Stomach (tissue), 8 donors: ENCODE measurements at regions not wholly inside any gene's neighbourhood (a gene's known extent, or its start where the extent isn't known, plus 50 kb on each side); places are given as distances from the start of the nearest gene placed in this dataset.

Source experiments
- DNase-seq, 2 donors: peaks; one replicate each; pipeline versions ENCODE4 v3.0.0 to v3.0.0-alpha.2; 2013 to 2019
- H3K27ac ChIP-seq, 5 donors: fragments of 200-600 bp in 4 of 5; sonication (generic) in 4 of 5; one replicate each; pipeline ENCODE4 v1.5.1; 2013 to 2019; ENCODE audit warnings: mild to moderate bottlenecking in 1 of 5, moderate library complexity in 1 of 5
- H3K27me3 ChIP-seq, 3 donors: fragments of 200-600 bp; sonication (generic); one replicate each; pipeline ENCODE4 v1.5.1; 2017 to 2019; ENCODE audit warnings: mixed run types in 1 of 3
- H3K36me3 ChIP-seq, 4 donors: fragments of 200-600 bp; sonication (generic); 1 replicate in 3 of 4; 2 replicates in 1 of 4; pipeline ENCODE4 v1.5.1; 2016 to 2019
- H3K4me1 ChIP-seq, 4 donors: fragments of 200-600 bp; sonication (generic); one replicate each; pipeline ENCODE4 v1.5.1; 2016 to 2019
- H3K4me3 ChIP-seq, 4 donors: fragments of 200-600 bp; sonication (generic) in 3 of 4; one replicate each; pipeline ENCODE4 v1.5.1; 2016 to 2019; ENCODE audit warnings: mild to moderate bottlenecking in 1 of 4
- H3K9me3 ChIP-seq, 4 donors: fragments of 200-600 bp; sonication (generic); one replicate each; pipeline ENCODE4 v1.5.1; 2016 to 2019
- EP300 ChIP-seq: sonication (generic); formaldehyde crosslinking; IDR thresholded peaks from one replicate; pipeline ENCODE4 v1.6.1; 2017; ENCODE audit warnings: antibody characterized with exemption
- POLR2A ChIP-seq, 4 donors: fragments of 450-650 bp; IDR thresholded peaks; one replicate each; pipeline ENCODE4 v1.6.1; 2016; ENCODE audit warnings: antibody characterized with exemption in 4 of 4, control low read depth in 2 of 4, mild to moderate bottlenecking in 1 of 4, moderate library complexity in 1 of 4
- POLR2AphosphoS5 ChIP-seq, 3 donors: sonication (generic); formaldehyde crosslinking; IDR thresholded peaks; one replicate each; pipeline ENCODE4 v1.6.1; 2016; ENCODE audit warnings: antibody characterized with exemption in 3 of 3
- WGBS, 5 donors: extraction: QIAGEN DNeasy Blood & Tissue Kit in 3 of 5; methylation state at CpG; one replicate each; pipeline versions ENCODE4 v1.1.5 to v1.1.7; 2013 to 2018; 5-methylcytosine and 5-hydroxymethylcytosine counted together
- intact Hi-C: fragments of 100-400 bp; cut with DNase I; formaldehyde crosslinking; loops from one replicate; pipeline ENCODE4 v1.15.1; 2023; ENCODE audit warnings: low total_unique reads
- TF ChIP-seq, protein P1 (sequence below), 7 experiments: fragments of 450-650 bp in 4 of 7; fragments of 200-600 bp in 3 of 7; sonication (generic) in 3 of 7; IDR thresholded peaks; one replicate each; pipeline ENCODE4 v1.5.1; 2016 to 2019; ENCODE audit warnings: antibody characterized with exemption in 7 of 7, control low read depth in 2 of 7, mild to moderate bottlenecking in 1 of 7
- donor health status: healthy with polysubstance abuse.
- donor health status: Bipolar disorder and iron deficiency.
- donor health status: healthy.

DNA sequence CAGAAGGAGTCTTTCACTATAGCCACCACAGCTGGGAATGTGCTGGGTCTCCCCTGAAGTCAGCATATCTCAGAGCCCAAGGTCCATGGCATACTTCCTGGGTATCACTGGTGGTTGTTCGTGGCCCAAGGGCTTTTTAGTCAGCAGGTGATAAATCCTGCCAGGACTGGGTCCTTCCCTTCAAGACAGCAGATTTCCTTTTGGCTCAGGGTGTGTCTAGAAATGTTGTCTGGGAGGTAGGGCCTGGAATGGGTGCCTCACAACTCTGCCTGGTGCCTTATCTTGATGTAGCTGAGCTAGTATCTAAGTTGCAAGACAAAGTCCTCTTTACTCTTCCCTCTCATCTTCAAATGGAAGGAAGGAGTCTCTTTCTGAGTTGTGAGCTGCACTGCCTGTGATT lies 102.4 kb upstream of the TMLHE start:
- H3K27me3 ChIP-seq = no peaks in the 10 kb centered on the region
- no peak for TF ChIP-seq POLR2AphosphoS5 (IDR thresholded peaks at IDR 0.05)
- TF ChIP-seq POLR2A (IDR thresholded peaks at IDR 0.05) = no peak
- no peak for TF ChIP-seq EP300
- TF ChIP-seq, protein P1, sequence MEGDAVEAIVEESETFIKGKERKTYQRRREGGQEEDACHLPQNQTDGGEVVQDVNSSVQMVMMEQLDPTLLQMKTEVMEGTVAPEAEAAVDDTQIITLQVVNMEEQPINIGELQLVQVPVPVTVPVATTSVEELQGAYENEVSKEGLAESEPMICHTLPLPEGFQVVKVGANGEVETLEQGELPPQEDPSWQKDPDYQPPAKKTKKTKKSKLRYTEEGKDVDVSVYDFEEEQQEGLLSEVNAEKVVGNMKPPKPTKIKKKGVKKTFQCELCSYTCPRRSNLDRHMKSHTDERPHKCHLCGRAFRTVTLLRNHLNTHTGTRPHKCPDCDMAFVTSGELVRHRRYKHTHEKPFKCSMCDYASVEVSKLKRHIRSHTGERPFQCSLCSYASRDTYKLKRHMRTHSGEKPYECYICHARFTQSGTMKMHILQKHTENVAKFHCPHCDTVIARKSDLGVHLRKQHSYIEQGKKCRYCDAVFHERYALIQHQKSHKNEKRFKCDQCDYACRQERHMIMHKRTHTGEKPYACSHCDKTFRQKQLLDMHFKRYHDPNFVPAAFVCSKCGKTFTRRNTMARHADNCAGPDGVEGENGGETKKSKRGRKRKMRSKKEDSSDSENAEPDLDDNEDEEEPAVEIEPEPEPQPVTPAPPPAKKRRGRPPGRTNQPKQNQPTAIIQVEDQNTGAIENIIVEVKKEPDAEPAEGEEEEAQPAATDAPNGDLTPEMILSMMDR (IDR thresholded peaks at IDR 0.05) = no peak
- no peak overlapping the region for H3K4me3 ChIP-seq
- H3K36me3 ChIP-seq = no peaks in the 10 kb centered on the region
- H3K9me3 ChIP-seq = peaks cover 0 to 7% (median 0%) of the 10 kb centered on the region in 4 donors
- intact Hi-C loops = no loop called here
- H3K27ac ChIP-seq = no peak overlapping the region
- WGBS, 5 donors = 25 to 64% (median 40%) methylated on average over 1 of the region's 1 CpG
- no peaks in the 10 kb centered on the region for H3K4me1 ChIP-seq
- DNase-seq = no peak

DNA sequence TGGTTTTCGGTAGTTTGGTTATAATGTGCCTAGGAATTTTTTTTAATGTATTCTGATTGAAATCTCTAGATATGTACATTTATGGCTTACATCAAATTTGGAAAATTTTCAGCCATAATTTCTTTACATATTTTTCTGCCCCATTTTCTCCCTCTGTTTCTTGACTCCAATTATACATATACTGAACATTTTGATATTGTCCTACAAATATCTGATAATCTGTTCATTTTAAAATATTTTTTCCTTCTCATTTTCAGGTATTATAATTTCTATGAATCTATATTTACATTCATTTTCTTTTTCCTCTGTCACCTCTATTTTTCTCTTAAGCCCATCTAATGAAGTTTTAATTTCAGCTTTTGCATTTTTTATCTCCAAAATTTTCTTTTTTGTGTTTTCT lies 82.7 kb upstream of the TMLHE start:
- no peak for TF ChIP-seq POLR2AphosphoS5 (IDR thresholded peaks at IDR 0.05)
- TF ChIP-seq POLR2A (IDR thresholded peaks at IDR 0.05) = no peak
- TF ChIP-seq EP300 = no peak
- TF ChIP-seq, protein P1 (IDR thresholded peaks at IDR 0.05) = no peak
- H3K27me3 ChIP-seq = no peaks in the 10 kb centered on the region
- 86 to 100% (median 94%) methylated on average over 1 of the region's 1 CpG for WGBS, 5 donors
- intact Hi-C loops = no loop called here
- no peak overlapping the region for H3K27ac ChIP-seq
- no peaks in the 10 kb centered on the region for H3K9me3 ChIP-seq
- H3K4me1 ChIP-seq = no peaks in the 10 kb centered on the region
- no peaks in the 10 kb centered on the region for H3K36me3 ChIP-seq
- no peak for DNase-seq
- no peak overlapping the region for H3K4me3 ChIP-seq

DNA sequence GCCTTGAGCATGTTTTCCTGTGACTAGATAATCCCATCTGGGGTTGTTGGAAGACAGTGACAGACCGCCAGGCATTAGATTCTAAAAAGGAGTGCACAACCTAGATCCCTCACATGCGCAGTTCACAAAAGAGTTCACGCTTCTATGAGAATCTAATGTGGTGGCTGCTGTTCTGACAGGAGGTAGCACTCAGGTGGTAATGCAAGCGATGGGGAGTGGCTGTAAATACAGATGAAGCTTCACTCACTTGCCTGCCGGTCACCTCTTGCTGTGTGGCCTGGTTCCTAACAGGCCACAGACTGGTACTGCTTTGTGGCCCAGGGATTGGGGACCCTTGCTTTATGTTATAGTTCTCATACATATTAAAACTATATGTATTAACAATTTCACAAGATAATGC lies 81.9 kb upstream of the TMLHE start:
- no peak overlapping the region for H3K4me3 ChIP-seq
- H3K9me3 ChIP-seq = peaks cover 0 to 5% (median 0%) of the 10 kb centered on the region in 4 donors
- 79 to 97% (median 92%) methylated on average over 5 of the region's 5 CpGs for whole genome bisulfite sequencing, 5 donors
- H3K27ac ChIP-seq = no peak overlapping the region
- no peak for DNase-seq
- no peaks in the 10 kb centered on the region for H3K36me3 ChIP-seq
- TF ChIP-seq EP300 (no peak), POLR2AphosphoS5 (IDR thresholded peaks at IDR 0.05) (no peak), POLR2A (IDR thresholded peaks at IDR 0.05) (no peak)
- TF ChIP-seq, protein P1 (IDR thresholded peaks at IDR 0.05) = no peak
- no peaks in the 10 kb centered on the region for H3K27me3 ChIP-seq
- intact Hi-C loops = no loop called here
- H3K4me1 ChIP-seq = no peaks in the 10 kb centered on the region

DNA sequence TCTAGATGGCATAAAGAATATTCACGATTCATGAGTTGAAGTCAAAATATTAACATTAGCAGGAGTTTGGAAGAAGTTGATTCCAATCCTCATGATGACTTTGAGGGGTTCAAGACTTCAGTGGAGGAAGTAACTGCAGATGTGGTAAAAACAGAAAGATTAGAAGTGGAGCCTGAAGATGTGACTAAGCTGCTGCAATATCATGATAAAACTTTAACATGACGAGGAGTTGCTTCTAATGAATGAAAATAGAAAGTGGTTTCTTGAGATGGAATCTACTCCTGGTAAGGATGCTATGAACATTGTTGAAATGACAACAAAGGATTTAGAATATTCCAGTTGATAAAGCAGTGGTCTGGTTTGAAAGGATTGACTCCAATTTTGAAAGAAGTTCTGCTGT lies 70.1 kb upstream of the TMLHE start:
- 46 to 85% (median 76%) methylated on average over 2 of the region's 2 CpGs for WGBS, 5 donors
- DNase-seq = no peak
- H3K4me3 ChIP-seq = no peak overlapping the region
- no peak for TF ChIP-seq EP300
- H3K27me3 ChIP-seq = no peaks in the 10 kb centered on the region
- H3K4me1 ChIP-seq = no peaks in the 10 kb centered on the region
- H3K36me3 ChIP-seq = no peaks in the 10 kb centered on the region
- no peaks in the 10 kb centered on the region for H3K9me3 ChIP-seq
- intact Hi-C loops = no loop called here
- H3K27ac ChIP-seq = no peak overlapping the region

DNA sequence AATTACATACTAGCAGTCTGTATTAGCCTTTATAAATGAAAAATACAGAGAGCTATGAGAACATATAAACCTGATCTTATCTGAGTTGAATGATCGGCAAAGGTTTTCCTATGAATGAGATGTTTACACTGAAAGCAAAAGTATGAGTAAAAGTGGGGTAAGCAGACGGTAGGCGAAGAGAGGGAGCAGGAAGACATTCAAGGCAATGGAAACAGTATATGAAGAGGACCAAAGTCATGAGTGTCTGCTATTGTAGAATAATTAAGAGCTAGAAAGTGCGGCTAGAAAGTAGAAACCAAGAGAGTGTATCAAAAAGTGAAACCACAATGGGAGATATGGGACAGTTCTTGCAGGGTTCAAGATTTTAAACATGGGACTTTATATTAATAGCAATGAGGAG lies 67.0 kb upstream of the TMLHE start:
- Histone ChIP-seq H3K27me3 (no peaks in the 10 kb centered on the region), H3K27ac (no peak overlapping the region), H3K9me3 (no peaks in the 10 kb centered on the region), H3K36me3 (no peaks in the 10 kb centered on the region), H3K4me3 (no peak overlapping the region), H3K4me1 (no peaks in the 10 kb centered on the region)
- 67 to 83% (median 77%) methylated on average over 4 of the region's 4 CpGs for WGBS, 5 donors
- intact Hi-C loops = no loop called here
- TF ChIP-seq POLR2A (IDR thresholded peaks at IDR 0.05) (no peak), EP300 (no peak), POLR2AphosphoS5 (IDR thresholded peaks at IDR 0.05) (no peak)
- TF ChIP-seq, protein P1 (IDR thresholded peaks at IDR 0.05) = no peak
- DNase-seq = no peak
